GM21619 (cell line): ENCODE measurements at regions not wholly inside any gene's neighbourhood (a gene's known extent, or its start where the extent isn't known, plus 50 kb on each side); places are given as distances from the start of the nearest gene placed in this dataset.

Experiments
- ATAC-seq: cut with Tn5 transposase; IDR thresholded peaks from one replicate; pipeline ENCODE4 v1.9.1; 2021; ENCODE audit not compliant: unreplicated experiment

DNA sequence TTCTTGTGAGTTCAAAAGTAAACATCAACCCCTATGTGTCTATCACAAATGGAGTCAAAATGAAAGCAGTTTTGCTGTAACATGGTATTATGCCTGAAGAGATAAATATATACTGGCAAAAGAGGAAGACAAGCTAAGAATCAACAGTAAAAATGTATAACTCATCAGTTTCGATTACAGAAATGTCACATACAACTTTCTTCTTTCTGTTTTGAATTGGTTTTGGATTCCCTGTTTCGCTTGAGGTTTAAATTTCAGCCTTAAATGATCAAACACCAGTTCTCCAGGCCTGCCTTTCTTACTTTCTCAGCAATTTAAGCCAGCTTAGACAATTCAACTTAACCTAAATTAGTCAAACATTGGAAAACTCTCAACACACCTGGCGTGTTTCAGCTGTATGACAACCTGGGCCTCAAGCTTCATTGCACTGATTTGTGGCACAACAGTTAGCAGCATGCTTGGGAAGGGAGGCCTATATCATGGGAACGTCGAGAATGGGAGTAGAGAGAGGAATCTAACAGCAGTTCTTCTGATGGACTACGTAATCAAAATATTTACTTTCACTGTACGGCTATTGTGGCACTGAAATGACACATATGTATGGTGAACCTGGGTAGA is 51.9 kb upstream of the MARCKS start:
- ATAC-seq: peak; percentile 94

DNA sequence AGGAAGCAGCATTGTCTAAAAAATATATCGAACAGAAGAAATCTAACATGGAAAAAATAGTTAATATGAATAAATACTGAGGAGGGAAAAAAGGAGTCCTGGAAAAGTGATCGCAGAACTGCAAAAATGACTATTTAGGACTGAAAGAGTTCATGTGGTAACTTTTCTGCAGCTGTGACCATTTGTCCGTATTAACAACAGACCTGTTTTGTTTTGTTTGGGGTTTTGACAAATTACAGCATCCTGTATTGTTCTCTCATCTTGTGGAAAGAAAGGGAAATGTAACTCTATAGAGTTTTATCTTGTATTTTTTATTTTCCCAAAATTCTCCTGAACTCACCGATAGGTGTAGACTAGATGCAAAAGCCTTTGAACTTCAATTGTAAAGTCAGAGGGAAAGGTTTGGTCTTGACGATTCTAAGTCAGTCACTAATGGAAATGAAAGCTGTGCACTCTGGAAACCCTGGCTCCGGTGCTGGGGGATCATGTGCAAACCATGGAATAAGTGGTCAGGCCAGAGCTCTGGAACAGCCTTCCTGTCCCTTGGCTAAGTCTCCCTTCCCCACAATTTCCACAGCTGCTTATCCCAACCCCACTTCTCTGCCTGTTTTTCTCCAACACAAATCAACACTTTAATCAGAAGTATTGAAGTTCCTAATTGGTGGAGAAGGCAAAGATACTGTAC is 51.2 kb upstream of the MARCKS start:
- ATAC-seq: no peak
